ENCODE measurements at regions not wholly inside any gene's neighbourhood (a gene's known extent, or its start where the extent isn't known, plus 50 kb on each side); places are given as distances from the start of the nearest gene placed in this dataset.

DNA sequence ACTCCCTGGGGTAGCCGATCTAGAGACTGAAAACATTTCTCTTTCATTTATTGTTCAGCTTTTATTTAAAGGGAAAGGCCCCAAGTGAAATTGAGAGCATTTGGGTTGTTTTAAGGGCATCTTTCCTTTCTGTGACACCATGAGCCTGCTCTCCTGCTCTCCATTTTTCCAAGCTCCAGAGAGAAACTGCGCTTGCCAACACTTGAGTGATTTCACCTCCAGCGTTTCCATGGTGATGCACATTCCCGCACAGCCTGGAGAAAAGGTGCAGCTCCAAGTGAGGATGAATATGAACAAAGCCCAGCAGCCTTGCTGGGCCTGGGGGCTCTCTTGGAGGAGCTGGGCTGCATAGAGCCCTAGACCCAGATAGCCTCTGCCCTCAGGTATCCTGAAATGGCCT lies 159.2 kb upstream of the PPP2R3A start:
- TF ChIP-seq POLR2A (IDR thresholded peaks at IDR 0.05; ENCODE audit: low read depth, low read length): no peak
- TF ChIP-seq POLR2AphosphoS5 (IDR thresholded peaks at IDR 0.05; ENCODE audit: low read depth, low read length): no peak
- TF ChIP-seq TAF1 (IDR thresholded peaks at IDR 0.05; ENCODE audit: low read depth, low read length): no peak
- no peak for TF ChIP-seq SPI1 (IDR thresholded peaks at IDR 0.05; ENCODE audit: low read depth, low read length)

Measured in GM12891 (cell line).